ENCODE measurements at regions not wholly inside any gene's neighbourhood (a gene's known extent, or its start where the extent isn't known, plus 50 kb on each side); places are given as distances from the start of the nearest gene placed in this dataset.

DNA sequence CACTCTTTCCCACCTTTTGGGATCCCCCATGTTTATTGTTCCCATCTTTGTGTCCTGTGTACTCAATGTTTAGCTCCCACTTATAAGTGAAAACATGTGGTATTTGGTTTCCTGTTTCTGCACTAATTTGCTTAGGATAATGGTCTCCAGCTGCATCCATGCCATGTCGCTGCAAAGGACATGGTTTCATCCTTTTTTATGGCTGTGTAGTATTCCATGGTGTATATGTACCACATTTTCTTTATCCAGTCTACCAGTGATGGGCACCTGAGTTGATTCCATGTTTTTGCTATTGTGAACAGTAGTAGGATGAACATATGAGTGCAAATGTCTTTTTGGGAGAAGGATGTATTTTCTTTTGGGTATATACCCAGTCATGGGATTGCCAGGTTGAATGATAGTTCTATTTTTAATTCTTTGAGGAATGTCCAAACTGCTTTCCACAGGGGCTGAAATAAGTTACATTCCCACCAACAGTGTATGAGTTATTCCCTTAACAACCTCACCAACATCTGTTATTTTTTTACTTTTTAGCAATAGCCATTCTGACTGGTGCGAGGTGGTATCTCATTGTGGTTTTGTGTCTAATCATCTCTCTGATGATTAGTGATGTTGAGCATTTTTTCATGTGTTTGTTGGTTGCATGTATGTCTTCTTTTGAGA lies 55.7 kb upstream of the MEDAG start:
- TF ChIP-seq ETV6 (CRISPR knock-in tag; IDR thresholded peaks at IDR 0.05) (no peak), ZNF232 (CRISPR knock-in tag; IDR thresholded peaks at IDR 0.05) (no peak), TEAD1 (CRISPR knock-in tag; IDR thresholded peaks at IDR 0.05) (no peak), NFE2L1 (CRISPR knock-in tag; IDR thresholded peaks at IDR 0.05) (no peak), MYBL2 (CRISPR knock-in tag; IDR thresholded peaks at IDR 0.05) (no peak), TP53 (CRISPR knock-in tag; IDR thresholded peaks at IDR 0.05) (no peak)
- TF ChIP-seq, protein P1, sequence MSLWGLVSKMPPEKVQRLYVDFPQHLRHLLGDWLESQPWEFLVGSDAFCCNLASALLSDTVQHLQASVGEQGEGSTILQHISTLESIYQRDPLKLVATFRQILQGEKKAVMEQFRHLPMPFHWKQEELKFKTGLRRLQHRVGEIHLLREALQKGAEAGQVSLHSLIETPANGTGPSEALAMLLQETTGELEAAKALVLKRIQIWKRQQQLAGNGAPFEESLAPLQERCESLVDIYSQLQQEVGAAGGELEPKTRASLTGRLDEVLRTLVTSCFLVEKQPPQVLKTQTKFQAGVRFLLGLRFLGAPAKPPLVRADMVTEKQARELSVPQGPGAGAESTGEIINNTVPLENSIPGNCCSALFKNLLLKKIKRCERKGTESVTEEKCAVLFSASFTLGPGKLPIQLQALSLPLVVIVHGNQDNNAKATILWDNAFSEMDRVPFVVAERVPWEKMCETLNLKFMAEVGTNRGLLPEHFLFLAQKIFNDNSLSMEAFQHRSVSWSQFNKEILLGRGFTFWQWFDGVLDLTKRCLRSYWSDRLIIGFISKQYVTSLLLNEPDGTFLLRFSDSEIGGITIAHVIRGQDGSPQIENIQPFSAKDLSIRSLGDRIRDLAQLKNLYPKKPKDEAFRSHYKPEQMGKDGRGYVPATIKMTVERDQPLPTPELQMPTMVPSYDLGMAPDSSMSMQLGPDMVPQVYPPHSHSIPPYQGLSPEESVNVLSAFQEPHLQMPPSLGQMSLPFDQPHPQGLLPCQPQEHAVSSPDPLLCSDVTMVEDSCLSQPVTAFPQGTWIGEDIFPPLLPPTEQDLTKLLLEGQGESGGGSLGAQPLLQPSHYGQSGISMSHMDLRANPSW (CRISPR knock-in tag; conservative IDR thresholded peaks at IDR 0.05; ENCODE audit: low read depth) = no peak
- TF ChIP-seq, protein P2, sequence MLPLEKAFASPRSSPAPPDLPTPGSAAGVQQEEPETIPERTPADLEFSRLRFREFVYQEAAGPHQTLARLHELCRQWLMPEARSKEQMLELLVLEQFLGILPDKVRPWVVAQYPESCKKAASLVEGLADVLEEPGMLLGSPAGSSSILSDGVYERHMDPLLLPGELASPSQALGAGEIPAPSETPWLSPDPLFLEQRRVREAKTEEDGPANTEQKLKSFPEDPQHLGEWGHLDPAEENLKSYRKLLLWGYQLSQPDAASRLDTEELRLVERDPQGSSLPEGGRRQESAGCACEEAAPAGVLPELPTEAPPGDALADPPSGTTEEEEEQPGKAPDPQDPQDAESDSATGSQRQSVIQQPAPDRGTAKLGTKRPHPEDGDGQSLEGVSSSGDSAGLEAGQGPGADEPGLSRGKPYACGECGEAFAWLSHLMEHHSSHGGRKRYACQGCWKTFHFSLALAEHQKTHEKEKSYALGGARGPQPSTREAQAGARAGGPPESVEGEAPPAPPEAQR (CRISPR knock-in tag; IDR thresholded peaks at IDR 0.05) = no peak
- TF ChIP-seq, protein P3, sequence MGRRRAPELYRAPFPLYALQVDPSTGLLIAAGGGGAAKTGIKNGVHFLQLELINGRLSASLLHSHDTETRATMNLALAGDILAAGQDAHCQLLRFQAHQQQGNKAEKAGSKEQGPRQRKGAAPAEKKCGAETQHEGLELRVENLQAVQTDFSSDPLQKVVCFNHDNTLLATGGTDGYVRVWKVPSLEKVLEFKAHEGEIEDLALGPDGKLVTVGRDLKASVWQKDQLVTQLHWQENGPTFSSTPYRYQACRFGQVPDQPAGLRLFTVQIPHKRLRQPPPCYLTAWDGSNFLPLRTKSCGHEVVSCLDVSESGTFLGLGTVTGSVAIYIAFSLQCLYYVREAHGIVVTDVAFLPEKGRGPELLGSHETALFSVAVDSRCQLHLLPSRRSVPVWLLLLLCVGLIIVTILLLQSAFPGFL (CRISPR knock-in tag; IDR thresholded peaks at IDR 0.05; ENCODE audit: borderline replicate concordance) = no peak
- TF ChIP-seq, protein P4, sequence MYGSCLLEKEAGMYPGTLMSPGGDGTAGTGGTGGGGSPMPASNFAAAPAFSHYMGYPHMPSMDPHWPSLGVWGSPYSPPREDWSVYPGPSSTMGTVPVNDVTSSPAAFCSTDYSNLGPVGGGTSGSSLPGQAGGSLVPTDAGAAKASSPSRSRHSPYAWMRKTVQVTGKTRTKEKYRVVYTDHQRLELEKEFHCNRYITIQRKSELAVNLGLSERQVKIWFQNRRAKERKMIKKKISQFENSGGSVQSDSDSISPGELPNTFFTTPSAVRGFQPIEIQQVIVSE (CRISPR knock-in tag; IDR thresholded peaks at IDR 0.05; ENCODE audit: borderline replicate concordance) = no peak
- TF ChIP-seq, protein P5, sequence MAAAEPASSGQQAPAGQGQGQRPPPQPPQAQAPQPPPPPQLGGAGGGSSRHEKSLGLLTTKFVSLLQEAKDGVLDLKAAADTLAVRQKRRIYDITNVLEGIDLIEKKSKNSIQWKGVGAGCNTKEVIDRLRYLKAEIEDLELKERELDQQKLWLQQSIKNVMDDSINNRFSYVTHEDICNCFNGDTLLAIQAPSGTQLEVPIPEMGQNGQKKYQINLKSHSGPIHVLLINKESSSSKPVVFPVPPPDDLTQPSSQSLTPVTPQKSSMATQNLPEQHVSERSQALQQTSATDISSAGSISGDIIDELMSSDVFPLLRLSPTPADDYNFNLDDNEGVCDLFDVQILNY (CRISPR knock-in tag; IDR thresholded peaks at IDR 0.05) = no peak
- TF ChIP-seq, protein P6, sequence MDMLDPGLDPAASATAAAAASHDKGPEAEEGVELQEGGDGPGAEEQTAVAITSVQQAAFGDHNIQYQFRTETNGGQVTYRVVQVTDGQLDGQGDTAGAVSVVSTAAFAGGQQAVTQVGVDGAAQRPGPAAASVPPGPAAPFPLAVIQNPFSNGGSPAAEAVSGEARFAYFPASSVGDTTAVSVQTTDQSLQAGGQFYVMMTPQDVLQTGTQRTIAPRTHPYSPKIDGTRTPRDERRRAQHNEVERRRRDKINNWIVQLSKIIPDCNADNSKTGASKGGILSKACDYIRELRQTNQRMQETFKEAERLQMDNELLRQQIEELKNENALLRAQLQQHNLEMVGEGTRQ (CRISPR knock-in tag; IDR thresholded peaks at IDR 0.05) = no peak
- TF ChIP-seq, protein P7, sequence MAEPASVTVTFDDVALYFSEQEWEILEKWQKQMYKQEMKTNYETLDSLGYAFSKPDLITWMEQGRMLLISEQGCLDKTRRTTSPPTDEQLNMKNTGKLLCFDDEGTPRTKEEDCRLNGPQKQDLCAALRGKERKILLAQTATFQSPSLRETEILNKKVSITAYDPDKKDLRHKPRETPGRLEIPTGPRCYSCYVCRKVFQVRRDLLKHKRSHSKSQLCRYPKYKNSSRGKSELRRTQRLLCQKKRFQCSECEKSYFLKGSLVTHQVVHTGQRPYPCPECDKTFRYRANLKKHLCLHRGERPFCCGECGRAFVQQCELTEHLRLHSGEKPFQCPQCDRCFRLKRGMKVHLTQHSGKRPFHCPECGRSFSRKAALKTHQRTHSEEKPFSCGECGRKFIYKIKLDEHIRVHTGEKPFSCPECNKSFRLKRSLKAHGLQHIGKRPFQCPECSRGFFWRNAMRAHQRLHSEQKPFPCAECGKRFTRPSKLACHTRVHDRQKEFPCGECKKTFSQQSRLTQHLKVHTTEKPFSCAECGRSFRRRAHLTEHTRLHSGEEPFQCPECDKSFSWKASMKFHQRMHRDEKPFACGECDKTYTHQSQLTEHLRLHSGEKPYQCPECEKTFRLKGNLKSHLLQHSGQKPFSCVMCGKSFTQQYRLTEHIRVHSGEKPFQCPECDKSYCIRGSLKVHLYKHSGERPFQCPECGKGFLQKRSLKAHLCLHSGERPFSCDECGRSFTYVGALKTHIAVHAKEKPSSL (CRISPR knock-in tag; conservative IDR thresholded peaks at IDR 0.05) = no peak
- TF ChIP-seq, protein P8, sequence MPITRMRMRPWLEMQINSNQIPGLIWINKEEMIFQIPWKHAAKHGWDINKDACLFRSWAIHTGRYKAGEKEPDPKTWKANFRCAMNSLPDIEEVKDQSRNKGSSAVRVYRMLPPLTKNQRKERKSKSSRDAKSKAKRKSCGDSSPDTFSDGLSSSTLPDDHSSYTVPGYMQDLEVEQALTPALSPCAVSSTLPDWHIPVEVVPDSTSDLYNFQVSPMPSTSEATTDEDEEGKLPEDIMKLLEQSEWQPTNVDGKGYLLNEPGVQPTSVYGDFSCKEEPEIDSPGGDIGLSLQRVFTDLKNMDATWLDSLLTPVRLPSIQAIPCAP (CRISPR knock-in tag; IDR thresholded peaks at IDR 0.05) = no peak
- TF ChIP-seq, protein P9, sequence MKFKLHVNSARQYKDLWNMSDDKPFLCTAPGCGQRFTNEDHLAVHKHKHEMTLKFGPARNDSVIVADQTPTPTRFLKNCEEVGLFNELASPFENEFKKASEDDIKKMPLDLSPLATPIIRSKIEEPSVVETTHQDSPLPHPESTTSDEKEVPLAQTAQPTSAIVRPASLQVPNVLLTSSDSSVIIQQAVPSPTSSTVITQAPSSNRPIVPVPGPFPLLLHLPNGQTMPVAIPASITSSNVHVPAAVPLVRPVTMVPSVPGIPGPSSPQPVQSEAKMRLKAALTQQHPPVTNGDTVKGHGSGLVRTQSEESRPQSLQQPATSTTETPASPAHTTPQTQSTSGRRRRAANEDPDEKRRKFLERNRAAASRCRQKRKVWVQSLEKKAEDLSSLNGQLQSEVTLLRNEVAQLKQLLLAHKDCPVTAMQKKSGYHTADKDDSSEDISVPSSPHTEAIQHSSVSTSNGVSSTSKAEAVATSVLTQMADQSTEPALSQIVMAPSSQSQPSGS (CRISPR knock-in tag; IDR thresholded peaks at IDR 0.05; ENCODE audit: borderline replicate concordance, low read depth) = no peak
- TF ChIP-seq, protein P10, sequence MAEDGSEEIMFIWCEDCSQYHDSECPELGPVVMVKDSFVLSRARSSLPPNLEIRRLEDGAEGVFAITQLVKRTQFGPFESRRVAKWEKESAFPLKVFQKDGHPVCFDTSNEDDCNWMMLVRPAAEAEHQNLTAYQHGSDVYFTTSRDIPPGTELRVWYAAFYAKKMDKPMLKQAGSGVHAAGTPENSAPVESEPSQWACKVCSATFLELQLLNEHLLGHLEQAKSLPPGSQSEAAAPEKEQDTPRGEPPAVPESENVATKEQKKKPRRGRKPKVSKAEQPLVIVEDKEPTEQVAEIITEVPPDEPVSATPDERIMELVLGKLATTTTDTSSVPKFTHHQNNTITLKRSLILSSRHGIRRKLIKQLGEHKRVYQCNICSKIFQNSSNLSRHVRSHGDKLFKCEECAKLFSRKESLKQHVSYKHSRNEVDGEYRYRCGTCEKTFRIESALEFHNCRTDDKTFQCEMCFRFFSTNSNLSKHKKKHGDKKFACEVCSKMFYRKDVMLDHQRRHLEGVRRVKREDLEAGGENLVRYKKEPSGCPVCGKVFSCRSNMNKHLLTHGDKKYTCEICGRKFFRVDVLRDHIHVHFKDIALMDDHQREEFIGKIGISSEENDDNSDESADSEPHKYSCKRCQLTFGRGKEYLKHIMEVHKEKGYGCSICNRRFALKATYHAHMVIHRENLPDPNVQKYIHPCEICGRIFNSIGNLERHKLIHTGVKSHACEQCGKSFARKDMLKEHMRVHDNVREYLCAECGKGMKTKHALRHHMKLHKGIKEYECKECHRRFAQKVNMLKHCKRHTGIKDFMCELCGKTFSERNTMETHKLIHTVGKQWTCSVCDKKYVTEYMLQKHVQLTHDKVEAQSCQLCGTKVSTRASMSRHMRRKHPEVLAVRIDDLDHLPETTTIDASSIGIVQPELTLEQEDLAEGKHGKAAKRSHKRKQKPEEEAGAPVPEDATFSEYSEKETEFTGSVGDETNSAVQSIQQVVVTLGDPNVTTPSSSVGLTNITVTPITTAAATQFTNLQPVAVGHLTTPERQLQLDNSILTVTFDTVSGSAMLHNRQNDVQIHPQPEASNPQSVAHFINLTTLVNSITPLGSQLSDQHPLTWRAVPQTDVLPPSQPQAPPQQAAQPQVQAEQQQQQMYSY (CRISPR knock-in tag; IDR thresholded peaks at IDR 0.05) = no peak
- ChIA-PET POLR2A (no interaction called here), CTCF (no interaction called here)
- Mint-ChIP-seq H3K4me3 (no peak overlapping the region), H3K36me3 (no peaks in the 10 kb centered on the region), H3K27ac (no peak overlapping the region), H3K4me1 (no peaks in the 10 kb centered on the region), H3K9me3 (peaks cover 20% of the 10 kb centered on the region), H3K27me3 (ENCODE audit: low read depth) (no peaks in the 10 kb centered on the region)
- DNase-seq (ENCODE audit: low spot score) (no peak), ATAC-seq (no peak)

Measured in WTC11 (cell line).